Osteocyte (in vitro differentiated cells): ENCODE measurements at regions not wholly inside any gene's neighbourhood (a gene's known extent, or its start where the extent isn't known, plus 50 kb on each side); places are given as distances from the start of the nearest gene placed in this dataset.

Experiments
- DNase-seq: peaks from one replicate; pipeline ENCODE4 v3.0.0; 2021; ENCODE audit warnings: mixed read lengths; ENCODE audit not compliant: unreplicated experiment; ENCODE audit errors: extremely low spot score
- H3K27ac Mint-ChIP-seq: one replicate; pipeline ENCODE4 v1.8.0; 2021; ENCODE audit warnings: mild to moderate bottlenecking, mixed read lengths; ENCODE audit not compliant: unreplicated experiment
- H3K27me3 Mint-ChIP-seq: one replicate; pipeline ENCODE4 v1.8.0; 2021; ENCODE audit warnings: mixed read lengths; ENCODE audit not compliant: unreplicated experiment
- H3K36me3 Mint-ChIP-seq: one replicate; pipeline ENCODE4 v1.8.0; 2021; ENCODE audit warnings: mixed read lengths; ENCODE audit not compliant: unreplicated experiment
- H3K4me1 Mint-ChIP-seq: one replicate; pipeline ENCODE4 v1.8.0; 2021; ENCODE audit warnings: mixed read lengths; ENCODE audit not compliant: unreplicated experiment
- H3K4me3 Mint-ChIP-seq: one replicate; pipeline ENCODE4 v1.8.0; 2021; ENCODE audit warnings: mild to moderate bottlenecking, moderate library complexity, mixed read lengths; ENCODE audit not compliant: unreplicated experiment
- H3K9me3 Mint-ChIP-seq: one replicate; pipeline ENCODE4 v1.8.0; 2021; ENCODE audit warnings: mixed read lengths; ENCODE audit not compliant: unreplicated experiment
- TF ChIP-seq, protein P1 (sequence below): fragments of 200-600 bp; sonication (generic); IDR thresholded peaks from 2 replicates; pipeline ENCODE4 v1.5.0; 2021; ENCODE audit warnings: antibody characterized with exemption, mild to moderate bottlenecking, moderate library complexity

DNA sequence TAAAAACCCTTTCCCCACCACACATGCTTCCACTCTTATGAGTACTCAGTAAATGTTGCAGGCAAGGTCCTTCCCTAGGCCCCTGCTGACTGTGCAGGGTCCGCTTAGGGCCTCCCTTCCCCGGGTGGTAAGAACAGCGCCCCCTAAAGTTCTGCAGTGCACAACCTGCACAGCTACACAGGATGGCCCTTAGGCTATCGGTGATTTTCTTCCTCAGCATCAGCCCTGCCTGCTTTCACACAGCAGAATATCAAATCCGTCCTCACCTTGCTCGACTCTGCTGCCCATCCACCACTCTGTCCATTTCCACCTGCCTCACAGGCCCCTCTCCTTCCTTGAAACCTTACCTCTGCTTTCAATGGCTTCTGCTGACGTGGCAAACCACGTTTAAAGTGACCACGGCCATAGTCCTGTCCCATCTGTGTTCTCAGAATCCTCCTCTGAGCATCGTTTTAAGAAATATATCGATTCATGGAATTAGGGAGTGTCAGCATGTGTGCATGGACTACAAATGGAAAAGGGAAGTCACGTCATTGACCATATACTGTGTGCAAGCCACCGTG is 51.4 kb upstream of the TMEM132E start:
- no peak overlapping the region for H3K27ac Mint-ChIP-seq
- DNase-seq: no peak
- no peaks in the 10 kb centered on the region for H3K36me3 Mint-ChIP-seq
- H3K4me3 Mint-ChIP-seq: no peak overlapping the region
- H3K9me3 Mint-ChIP-seq: no peaks in the 10 kb centered on the region
- TF ChIP-seq, protein P1, sequence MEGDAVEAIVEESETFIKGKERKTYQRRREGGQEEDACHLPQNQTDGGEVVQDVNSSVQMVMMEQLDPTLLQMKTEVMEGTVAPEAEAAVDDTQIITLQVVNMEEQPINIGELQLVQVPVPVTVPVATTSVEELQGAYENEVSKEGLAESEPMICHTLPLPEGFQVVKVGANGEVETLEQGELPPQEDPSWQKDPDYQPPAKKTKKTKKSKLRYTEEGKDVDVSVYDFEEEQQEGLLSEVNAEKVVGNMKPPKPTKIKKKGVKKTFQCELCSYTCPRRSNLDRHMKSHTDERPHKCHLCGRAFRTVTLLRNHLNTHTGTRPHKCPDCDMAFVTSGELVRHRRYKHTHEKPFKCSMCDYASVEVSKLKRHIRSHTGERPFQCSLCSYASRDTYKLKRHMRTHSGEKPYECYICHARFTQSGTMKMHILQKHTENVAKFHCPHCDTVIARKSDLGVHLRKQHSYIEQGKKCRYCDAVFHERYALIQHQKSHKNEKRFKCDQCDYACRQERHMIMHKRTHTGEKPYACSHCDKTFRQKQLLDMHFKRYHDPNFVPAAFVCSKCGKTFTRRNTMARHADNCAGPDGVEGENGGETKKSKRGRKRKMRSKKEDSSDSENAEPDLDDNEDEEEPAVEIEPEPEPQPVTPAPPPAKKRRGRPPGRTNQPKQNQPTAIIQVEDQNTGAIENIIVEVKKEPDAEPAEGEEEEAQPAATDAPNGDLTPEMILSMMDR: no peak
- no peaks in the 10 kb centered on the region for H3K4me1 Mint-ChIP-seq
- H3K27me3 Mint-ChIP-seq: peaks cover 2% of the 10 kb centered on the region

DNA sequence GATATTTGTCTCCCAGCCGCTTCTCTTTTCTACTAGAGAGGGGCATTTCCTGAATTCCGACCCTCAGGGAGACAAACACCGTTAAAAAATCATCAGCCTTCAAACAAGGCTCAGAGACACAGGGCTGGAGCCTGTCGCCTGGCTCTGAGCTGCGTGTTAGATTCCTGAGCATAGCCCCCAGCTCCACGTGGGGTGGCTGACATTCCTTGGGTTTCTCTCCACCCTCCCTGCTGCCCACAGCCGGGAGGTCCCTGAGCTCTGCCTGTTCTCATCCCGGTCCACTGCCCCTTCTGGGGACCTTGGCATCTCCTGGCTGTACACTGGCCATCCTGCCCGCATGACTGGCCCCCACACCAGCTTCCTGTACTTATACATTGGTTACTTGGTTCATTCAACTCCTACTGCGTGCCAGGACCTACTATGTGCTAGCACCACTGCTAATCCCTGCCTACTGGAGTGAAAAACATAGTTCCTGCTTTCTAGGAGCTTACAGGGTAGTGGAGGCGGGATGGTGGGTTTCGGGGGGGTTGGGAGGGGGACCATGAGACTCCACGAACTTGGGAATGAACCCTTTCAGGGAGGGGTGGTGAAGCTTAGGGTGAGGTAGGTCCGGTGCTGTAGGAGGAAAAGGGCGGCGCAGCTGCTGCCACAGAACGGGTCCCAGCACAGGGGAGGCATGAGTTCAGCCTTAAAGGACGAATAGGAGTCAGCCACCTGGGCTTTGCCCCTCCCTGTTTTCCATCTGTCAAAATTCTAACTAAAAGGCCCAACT is 52.1 kb upstream of the TMEM132E start:
- Mint-ChIP-seq H3K27me3 (peaks cover 2% of the 10 kb centered on the region), H3K36me3 (no peaks in the 10 kb centered on the region), H3K9me3 (no peaks in the 10 kb centered on the region), H3K27ac (no peak overlapping the region), H3K4me3 (no peak overlapping the region), H3K4me1 (no peaks in the 10 kb centered on the region)
- TF ChIP-seq, protein P1: no peak
- no peak for DNase-seq

DNA sequence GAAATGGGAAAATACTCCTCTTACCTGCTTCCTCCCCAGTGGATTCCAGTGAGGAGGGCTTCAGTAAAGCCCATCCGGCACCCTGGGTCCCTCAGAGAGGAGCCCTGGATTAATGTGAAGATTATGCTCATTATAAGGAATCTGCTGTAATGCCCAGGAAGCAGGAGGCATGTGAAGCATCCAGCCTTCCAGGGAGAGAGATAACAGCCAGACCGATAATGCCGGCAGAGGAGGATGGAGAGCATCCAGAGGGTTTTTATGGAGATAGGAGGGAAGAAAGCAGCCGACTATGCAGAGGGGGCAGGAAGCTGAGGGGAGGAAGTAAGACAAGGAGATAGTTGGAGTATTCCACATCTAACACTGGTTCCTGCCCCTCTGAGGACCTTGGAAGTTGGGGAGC is 53.7 kb upstream of the TMEM132E start:
- DNase-seq: no peak
- Mint-ChIP-seq H3K4me1 (no peaks in the 10 kb centered on the region), H3K4me3 (no peak overlapping the region), H3K27ac (no peak overlapping the region), H3K9me3 (no peaks in the 10 kb centered on the region), H3K36me3 (no peaks in the 10 kb centered on the region), H3K27me3 (peaks cover 2% of the 10 kb centered on the region)
- TF ChIP-seq, protein P1: no peak

DNA sequence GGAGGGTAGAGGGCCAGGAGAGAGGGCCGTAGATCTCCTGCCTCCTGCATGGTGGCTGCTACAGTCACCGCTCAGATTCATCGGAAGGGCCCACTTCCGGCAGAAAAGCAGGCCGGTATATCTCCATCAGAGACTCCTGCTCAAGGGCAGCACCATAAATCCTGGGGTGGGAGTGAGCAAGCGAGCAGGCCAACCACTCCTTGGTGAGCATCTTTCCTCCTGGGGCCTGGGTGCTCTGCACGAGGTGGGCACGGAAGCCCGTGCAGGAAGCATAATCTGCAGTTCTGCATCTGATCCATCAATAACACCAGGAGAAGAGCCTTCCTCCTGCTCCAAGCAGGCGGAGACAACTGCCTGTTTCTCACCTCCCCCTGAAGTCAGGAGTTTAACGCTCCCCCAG is 57.4 kb upstream of the TMEM132E start:
- H3K27me3 Mint-ChIP-seq: no peaks in the 10 kb centered on the region
- DNase-seq: no peak
- no peaks in the 10 kb centered on the region for H3K9me3 Mint-ChIP-seq
- H3K4me1 Mint-ChIP-seq: no peaks in the 10 kb centered on the region
- H3K27ac Mint-ChIP-seq: no peak overlapping the region
- H3K4me3 Mint-ChIP-seq: no peak overlapping the region
- H3K36me3 Mint-ChIP-seq: no peaks in the 10 kb centered on the region
- TF ChIP-seq, protein P1: no peak

DNA sequence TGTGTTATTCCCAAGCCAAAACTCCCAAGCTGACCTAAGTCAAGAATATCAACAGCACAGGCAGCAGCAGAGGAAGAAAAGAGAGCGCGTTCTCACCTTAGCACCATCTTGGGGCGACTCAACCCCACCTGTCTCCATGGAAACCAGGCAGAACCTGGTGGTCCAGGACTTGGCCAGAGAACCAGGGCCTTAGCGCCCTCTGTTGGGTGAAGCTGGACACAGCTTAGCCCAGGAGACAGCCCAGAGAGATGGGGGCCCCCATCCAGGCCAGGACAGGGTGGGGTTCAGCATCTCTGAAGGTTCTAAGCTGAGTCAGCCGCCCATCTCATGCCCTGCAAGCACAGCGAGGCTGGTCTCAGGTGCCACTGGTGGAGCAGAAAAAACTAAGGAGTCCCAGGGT is 60.1 kb upstream of the TMEM132E start:
- no peaks in the 10 kb centered on the region for H3K27me3 Mint-ChIP-seq
- no peak overlapping the region for H3K4me3 Mint-ChIP-seq
- TF ChIP-seq, protein P1: peak; percentile 24
- no peak overlapping the region for H3K27ac Mint-ChIP-seq
- H3K9me3 Mint-ChIP-seq: no peaks in the 10 kb centered on the region
- H3K4me1 Mint-ChIP-seq: no peaks in the 10 kb centered on the region
- H3K36me3 Mint-ChIP-seq: no peaks in the 10 kb centered on the region
- no peak for DNase-seq
